ENCODE measurements at regions not wholly inside any gene's neighbourhood (a gene's known extent, or its start where the extent isn't known, plus 50 kb on each side); places are given as distances from the start of the nearest gene placed in this dataset.

GRCh38 chr15:39291690-39292089, 289.2 kb upstream of the THBS1 start:
- no peak for DNase-seq

GRCh38 chr15:39296955-39297354, 283.9 kb upstream of the THBS1 start:
- DNase-seq, result no peak

GRCh38 chr15:39298271-39298962, 282.5 kb upstream of the THBS1 start:
- no peak for DNase-seq

- DNase-seq, result no peak
Measured at GRCh38 chr15:39299486-39300267, 281.2 kb upstream of the THBS1 start.

GRCh38 chr15:39300451-39301153, 280.3 kb upstream of the THBS1 start:
- no peak for DNase-seq

GRCh38 chr15:39301589-39301999, 279.3 kb upstream of the THBS1 start:
- no peak for DNase-seq

- no peak for DNase-seq
Measured at GRCh38 chr15:39302936-39303335, 277.9 kb upstream of the THBS1 start.

- DNase-seq, result no peak
Measured at GRCh38 chr15:39304201-39304841, 276.6 kb upstream of the THBS1 start.

GRCh38 chr15:39304931-39305728, 275.7 kb upstream of the THBS1 start:
- DNase-seq, result no peak

- no peak for DNase-seq
Measured at GRCh38 chr15:39310633-39311032, 270.2 kb upstream of the THBS1 start.

GRCh38 chr15:39312984-39313383, 267.9 kb upstream of the THBS1 start:
- DNase-seq, result no peak

GRCh38 chr15:39313467-39313866, 267.4 kb upstream of the THBS1 start:
- DNase-seq, result no peak

GRCh38 chr15:39313881-39314280, 267.0 kb upstream of the THBS1 start:
- no peak for DNase-seq

- no peak for DNase-seq
Measured at GRCh38 chr15:39315206-39315850, 265.6 kb upstream of the THBS1 start.

GRCh38 chr15:39317225-39317624, 263.7 kb upstream of the THBS1 start:
- no peak for DNase-seq

- DNase-seq, result no peak
Measured at GRCh38 chr15:39318231-39318630, 262.6 kb upstream of the THBS1 start.

- no peak for DNase-seq
Measured at GRCh38 chr15:39320355-39320754, 260.5 kb upstream of the THBS1 start.

GRCh38 chr15:39320886-39321285, 260.0 kb upstream of the THBS1 start:
- DNase-seq, result no peak

GRCh38 chr15:39321977-39322376, 258.9 kb upstream of the THBS1 start:
- no peak for DNase-seq

- DNase-seq, result no peak
Measured at GRCh38 chr15:39323157-39323556, 257.7 kb upstream of the THBS1 start.

GRCh38 chr15:39323706-39324105, 257.2 kb upstream of the THBS1 start:
- no peak for DNase-seq

Data from effector CD8-positive, alpha-beta T cell (primary cell).